H1 (cell line): ENCODE measurements at regions not wholly inside any gene's neighbourhood (a gene's known extent, or its start where the extent isn't known, plus 50 kb on each side); places are given as distances from the start of the nearest gene placed in this dataset.

Experiments
- CTCF ChIA-PET: fragments of 300-600 bp; sonication (Branson Sonifier 250); formaldehyde crosslinking; loops from one replicate; lab custom pipeline; 2021; ENCODE audit not compliant: partially characterized antibody; lab: Charles Lee
- POLR2A ChIA-PET: fragments of 300-600 bp; sonication (Branson Sonifier 250); formaldehyde crosslinking; loops from one replicate; lab custom pipeline; 2021; ENCODE audit warnings: inconsistent platforms; ENCODE audit not compliant: partially characterized antibody; lab: Charles Lee
- DNase-seq, 2 experiments: peaks; one replicate each; pipeline versions ENCODE4 v3.0.0 to v3.0.0-alpha.2; 2010 to 2022; ENCODE audit warnings: low spot score in 2 of 2, low read depth in 1 of 2, mixed read lengths in 1 of 2
- FAIRE-seq: peaks from 2 replicates; lab custom pipeline; 2011; peaks lifted over from hg19 to GRCh38; lab: Jason Lieb, UNC
- H2AFZ ChIP-seq: 2 replicates; pipeline ENCODE4 v1.8.1; 2012; ENCODE audit warnings: low read length, inconsistent platforms
- H2AK5ac ChIP-seq: 2 replicates; pipeline ENCODE4 v1.6.1; 2013; ENCODE audit warnings: low read depth, low read length
- H2BK120ac ChIP-seq: replicated peaks from 2 replicates; pipeline ENCODE3; 2013; ENCODE audit warnings: low read depth, low read length, inconsistent platforms
- H2BK12ac ChIP-seq: 2 replicates; pipeline ENCODE4 v1.6.1; 2013; ENCODE audit warnings: low read depth, low read length
- H2BK15ac ChIP-seq: 2 replicates; pipeline ENCODE4 v1.6.1; 2013; ENCODE audit warnings: low read length
- H2BK20ac ChIP-seq: 2 replicates; pipeline ENCODE4 v1.6.1; 2013; ENCODE audit warnings: low read length
- H2BK5ac ChIP-seq: 2 replicates; pipeline ENCODE4 v1.6.1; 2013; ENCODE audit warnings: low read depth, low read length
- H3K14ac ChIP-seq: 2 replicates; pipeline ENCODE4 v1.6.1; 2013; ENCODE audit warnings: inconsistent platforms; ENCODE audit not compliant: insufficient read length
- H3K18ac ChIP-seq: 2 replicates; pipeline ENCODE4 v1.6.1; 2013; ENCODE audit warnings: low read length; ENCODE audit errors: extremely low read depth
- H3K23ac ChIP-seq: 2 replicates; pipeline ENCODE4 v1.6.1; 2013; ENCODE audit warnings: inconsistent platforms; ENCODE audit not compliant: insufficient read length
- H3K23me2 ChIP-seq: 2 replicates; pipeline ENCODE4 v1.6.1; 2013; ENCODE audit warnings: low read depth, low read length
- H3K27ac ChIP-seq: 2 replicates; pipeline ENCODE4 v1.6.1; 2011; ENCODE audit warnings: low read depth, low read length, inconsistent platforms
- H3K27me3 ChIP-seq, 4 experiments: replicated peaks in 1 of 4; 1 replicate in 1 of 4; 2 replicates in 3 of 4; pipeline versions ENCODE4 v1.6.1 to v1.8.1; 2011 to 2013; ENCODE audit warnings: low read length in 3 of 4, mild to moderate bottlenecking in 3 of 4, inconsistent platforms in 2 of 4, mixed read lengths in 2 of 4, moderate library complexity in 1 of 4; ENCODE audit not compliant: control insufficient read depth in 3 of 4, insufficient read depth in 3 of 4; ENCODE audit errors: extremely low read depth in 1 of 4
- H3K36me3 ChIP-seq, 4 experiments: 2 replicates each; pipeline versions ENCODE4 v1.6.1 to v1.8.1; 2011 to 2013; ENCODE audit warnings: mild to moderate bottlenecking in 4 of 4, low read length in 3 of 4, moderate library complexity in 2 of 4, control low read depth in 1 of 4, inconsistent platforms in 1 of 4; ENCODE audit not compliant: insufficient read depth in 4 of 4, control insufficient read depth in 2 of 4
- H3K4ac ChIP-seq: replicated peaks from 2 replicates; pipeline ENCODE3; 2013; ENCODE audit warnings: low read length, low read depth, mixed read lengths, inconsistent platforms; ENCODE audit not compliant: insufficient read length
- H3K4me1 ChIP-seq, 4 experiments: replicated peaks in 1 of 4; 1 replicate in 1 of 4; 2 replicates in 3 of 4; pipeline versions ENCODE4 v1.6.1 to v1.8.1; 2011 to 2013; ENCODE audit warnings: low read length in 3 of 4, inconsistent platforms in 2 of 4, mixed read lengths in 1 of 4; ENCODE audit not compliant: insufficient read depth in 4 of 4, control insufficient read depth in 3 of 4
- H3K4me2 ChIP-seq, 2 experiments: 2 replicates each; pipeline versions ENCODE4 v1.6.1 to v1.8.1; 2011 to 2013; ENCODE audit warnings: low read depth in 2 of 2, low read length in 2 of 2, control low read depth in 1 of 2, inconsistent platforms in 1 of 2, mild to moderate bottlenecking in 1 of 2; ENCODE audit not compliant: insufficient read depth in 1 of 2
- H3K4me3 ChIP-seq, 4 experiments: fragments of 200-600, 300-600 bp in 1 of 4; sonication (generic), shearing (Covaris generic), sonication (Bioruptor Twin) in 1 of 4; 2 replicates each; pipeline versions ENCODE4 v1.5.1 to v1.8.1; 2011 to 2016; ENCODE audit warnings: low read length in 4 of 4, low read depth in 3 of 4, control low read depth in 2 of 4, inconsistent platforms in 2 of 4, mild to moderate bottlenecking in 2 of 4, mixed read lengths in 1 of 4, moderate library complexity in 1 of 4; ENCODE audit not compliant: insufficient read depth in 2 of 4; ENCODE audit errors: extremely low read depth in 1 of 4
- H3K56ac ChIP-seq: replicated peaks from 2 replicates; pipeline ENCODE3; 2013; ENCODE audit warnings: low read depth, mild to moderate bottlenecking, mixed read lengths, low read length, inconsistent platforms; ENCODE audit not compliant: insufficient read length
- H3K79me1 ChIP-seq: 2 replicates; pipeline ENCODE4 v1.6.1; 2013; ENCODE audit warnings: low read depth, low read length, control low read depth
- H3K79me2 ChIP-seq, 2 experiments: 2 replicates each; pipeline versions ENCODE4 v1.6.1 to v1.8.1; 2012 to 2013; ENCODE audit warnings: low read length in 2 of 2, mild to moderate bottlenecking in 2 of 2, inconsistent platforms in 1 of 2; ENCODE audit not compliant: insufficient read depth in 2 of 2, control insufficient read depth in 1 of 2
- H3K9ac ChIP-seq, 4 experiments: replicated peaks in 1 of 4; 1 replicate in 1 of 4; 2 replicates in 3 of 4; pipeline versions ENCODE4 v1.6.1 to v1.8.1; 2011 to 2013; ENCODE audit warnings: low read depth in 3 of 4, low read length in 3 of 4, control low read depth in 2 of 4, mild to moderate bottlenecking in 2 of 4, moderate library complexity in 2 of 4, inconsistent platforms in 1 of 4; ENCODE audit errors: extremely low read depth in 1 of 4
- H3K9me3 ChIP-seq, 2 experiments: 2 replicates each; pipeline versions ENCODE4 v1.6.1 to v1.8.1; 2012 to 2013; ENCODE audit warnings: mild to moderate bottlenecking in 2 of 2, moderate library complexity in 2 of 2, control low read depth in 1 of 2, inconsistent platforms in 1 of 2, low read depth in 1 of 2, low read length in 1 of 2, mixed read lengths in 1 of 2; ENCODE audit not compliant: insufficient read depth in 2 of 2
- H4K20me1 ChIP-seq, 2 experiments: replicated peaks in 1 of 2; 2 replicates each; pipeline versions ENCODE3 to v1.8.1; 2011 to 2013; ENCODE audit warnings: inconsistent platforms in 2 of 2, low read length in 2 of 2, mild to moderate bottlenecking in 1 of 2; ENCODE audit not compliant: insufficient read depth in 2 of 2, control insufficient read depth in 1 of 2
- H4K5ac ChIP-seq: 2 replicates; pipeline ENCODE4 v1.6.1; 2013; ENCODE audit warnings: low read length, low read depth, mixed read lengths, inconsistent platforms; ENCODE audit not compliant: insufficient read length
- H4K8ac ChIP-seq: 2 replicates; pipeline ENCODE4 v1.8.0; 2013; ENCODE audit warnings: mild to moderate bottlenecking, moderate library complexity, low read length, inconsistent platforms; ENCODE audit not compliant: insufficient read depth; ENCODE audit errors: extremely low read depth
- H4K91ac ChIP-seq: replicated peaks from 2 replicates; pipeline ENCODE3; 2013; ENCODE audit warnings: low read length, mixed read lengths, inconsistent platforms; ENCODE audit not compliant: insufficient read length
- ATF2 ChIP-seq: IDR thresholded peaks from 2 replicates; pipeline ENCODE4 v1.6.1; 2012; ENCODE audit warnings: low read length, inconsistent platforms
- CBX5 ChIP-seq: fragments of 300-800, 300-1000 bp; sonication (generic); IDR thresholded peaks from 2 replicates; pipeline ENCODE4 v1.7.1; 2016; ENCODE audit warnings: antibody characterized with exemption, low read length, low read depth
- CHD1 ChIP-seq: IDR thresholded peaks from 2 replicates; pipeline ENCODE4 v1.6.1; 2012; ENCODE audit warnings: low read depth, low read length, improper control_type of control experiment
- CREB1 ChIP-seq: IDR thresholded peaks from 2 replicates; pipeline ENCODE4 v1.6.1; 2012; ENCODE audit warnings: inconsistent platforms
- NANOG ChIP-seq: IDR thresholded peaks from 2 replicates; pipeline ENCODE4 v1.6.1; 2011; ENCODE audit warnings: low read length, low read depth, mild to moderate bottlenecking, inconsistent platforms; ENCODE audit not compliant: insufficient read depth, poor library complexity, severe bottlenecking
- RBBP5 ChIP-seq: IDR thresholded peaks from 2 replicates; pipeline ENCODE4 v1.7.1; 2012; ENCODE audit warnings: low read depth, mild to moderate bottlenecking, inconsistent platforms, low read length, moderate library complexity, borderline replicate concordance
- WGBS, 2 experiments: shearing (Covaris generic) in 1 of 2; methylation state at CpG; one replicate each; pipeline versions ENCODE4 v1.1.6 to v1.1.7; 2013 to 2015; ENCODE audit warnings: low lambda C conversion rate in 2 of 2, mixed read lengths in 2 of 2, inconsistent platforms in 1 of 2, low coverage in 1 of 2, missing lambda C conversion rate in 1 of 2; ENCODE audit not compliant: insufficient replicate concordance in 2 of 2, insufficient coverage in 1 of 2, insufficient read length in 1 of 2; ENCODE audit errors: extremely low coverage in 1 of 2, missing lambda C conversion rate in 1 of 2; 5-methylcytosine and 5-hydroxymethylcytosine counted together

DNA sequence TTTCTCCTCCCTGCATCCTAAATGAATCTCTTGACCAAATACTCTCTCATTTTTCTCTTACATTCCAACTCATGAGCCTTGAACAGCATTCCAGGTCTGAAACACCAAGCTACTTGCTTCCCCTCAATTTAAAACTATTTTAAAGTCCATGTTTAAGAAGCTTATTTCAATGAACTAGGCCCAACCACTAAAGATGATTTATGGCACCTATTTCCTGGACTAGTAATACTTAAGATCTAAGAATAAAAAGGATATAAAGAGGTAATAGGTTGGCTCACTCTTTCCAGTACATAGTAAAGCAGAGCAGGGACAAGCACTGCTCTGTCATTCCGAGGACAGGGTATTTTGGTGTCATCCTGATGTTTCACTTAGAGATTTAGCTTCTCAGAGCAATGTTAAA lies 219.3 kb upstream of the TMCO5A start:
- H3K79me2 ChIP-seq, result no peaks in the 10 kb centered on the region
- H3K79me1 ChIP-seq, result no peaks in the 10 kb centered on the region
- DNase-seq, result no peak
- H3K27me3 ChIP-seq, result no peaks in the 10 kb centered on the region
- no peak overlapping the region for H4K8ac ChIP-seq
- H3K56ac ChIP-seq, result no peak overlapping the region
- no peaks in the 10 kb centered on the region for H3K36me3 ChIP-seq
- no peak for FAIRE-seq
- no peak overlapping the region for H2BK15ac ChIP-seq
- no peaks in the 10 kb centered on the region for H3K23me2 ChIP-seq
- no peak overlapping the region for H2AFZ ChIP-seq
- H2AK5ac ChIP-seq, result no peak overlapping the region
- ChIA-PET CTCF (interaction anchor here (0.7 to 1.2 kb wide), 3 partner anchors 10 to 35 kb away, joined by 3 to 4 read pairs (median 3); no protein-coding TSS in a partner anchor), POLR2A (no interaction called here)
- no peak overlapping the region for H3K4me3 ChIP-seq
- no peak overlapping the region for H2BK12ac ChIP-seq
- no peak overlapping the region for H3K9ac ChIP-seq
- no peak overlapping the region for H3K27ac ChIP-seq
- no peak overlapping the region for H2BK20ac ChIP-seq
- H2BK120ac ChIP-seq, result no peak overlapping the region
- TF ChIP-seq ATF2 (no peak), CBX5 (no peak), CHD1 (no peak), CREB1 (no peak), NANOG (no peak), RBBP5 (no peak)
- no peak overlapping the region for H3K4me2 ChIP-seq
- H3K4me1 ChIP-seq, result no peaks in the 10 kb centered on the region
- no peak overlapping the region for H4K5ac ChIP-seq
- H4K91ac ChIP-seq, result no peak overlapping the region
- H3K14ac ChIP-seq, result no peak overlapping the region
- no peak overlapping the region for H3K18ac ChIP-seq
- H2BK5ac ChIP-seq, result no peak overlapping the region
- H3K9me3 ChIP-seq, result peaks cover 7 to 12% of the 10 kb centered on the region in 2 experiments
- H3K23ac ChIP-seq, result no peak overlapping the region
- no peak overlapping the region for H3K4ac ChIP-seq
- no peaks in the 10 kb centered on the region for H4K20me1 ChIP-seq
- 90% methylated on average over 1 of the region's 1 CpG; no CpG with 5 or more reads in 1 of the 2 experiments for WGBS, 2 experiments
